GM06990 (cell line): ENCODE measurements at regions not wholly inside any gene's neighbourhood (a gene's known extent, or its start where the extent isn't known, plus 50 kb on each side); places are given as distances from the start of the nearest gene placed in this dataset.

Experiments used
- DNase-seq: peaks from one replicate; pipeline ENCODE4 v3.0.0-alpha.2; 2011; ENCODE audit not compliant: insufficient read length; ENCODE audit errors: extremely low read depth
- H3K27me3 ChIP-seq: replicated peaks from 2 replicates; pipeline ENCODE4 v1.6.0; 2011; ENCODE audit warnings: low read length; ENCODE audit not compliant: control insufficient read depth, insufficient read depth
- H3K36me3 ChIP-seq: 2 replicates; pipeline ENCODE4 v1.5.1; 2011; ENCODE audit warnings: low read length; ENCODE audit not compliant: control insufficient read depth, insufficient read depth
- H3K4me3 ChIP-seq: replicated peaks from 2 replicates; pipeline ENCODE4 v1.5.1; 2011; ENCODE audit warnings: low read depth, mild to moderate bottlenecking, control low read depth, low read length
- CTCF ChIP-seq: IDR thresholded peaks from 2 replicates; pipeline ENCODE4 v1.5.1; 2011; ENCODE audit warnings: low read length, control low read depth, mild to moderate bottlenecking, inconsistent platforms; ENCODE audit not compliant: insufficient read depth, poor library complexity, severe bottlenecking

DNA sequence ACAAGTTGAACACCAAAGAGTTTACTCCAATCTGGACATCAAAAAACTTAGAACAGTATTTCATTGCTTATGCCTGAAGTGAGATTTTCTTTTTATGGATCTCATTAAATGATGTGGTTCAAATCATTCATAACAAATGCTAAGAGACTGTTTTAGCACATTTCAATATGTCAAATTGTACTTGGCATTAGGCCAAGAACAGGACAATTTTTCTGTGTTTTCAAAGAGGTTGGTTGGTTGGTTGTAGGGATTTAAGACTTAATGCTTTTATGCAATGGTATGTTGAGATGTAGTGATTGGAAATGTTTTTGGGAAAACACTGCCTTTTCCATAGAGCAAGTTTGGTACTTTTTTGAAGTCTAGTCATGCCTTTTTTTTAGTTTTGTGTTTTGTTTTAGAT lies 510.4 kb downstream of the ZNF674 start:
- no peaks in the 10 kb centered on the region for H3K36me3 ChIP-seq
- no peak overlapping the region for H3K4me3 ChIP-seq
- no peaks in the 10 kb centered on the region for H3K27me3 ChIP-seq
- TF ChIP-seq CTCF = no peak
- DNase-seq = no peak

- Histone ChIP-seq H3K36me3 (no peaks in the 10 kb centered on the region), H3K27me3 (no peaks in the 10 kb centered on the region), H3K4me3 (no peak overlapping the region)
- DNase-seq = no peak
- no peak for TF ChIP-seq CTCF
These were observed 515.4 kb downstream of the ZNF674 start for GRCh38 chrX:46029777-46030176.

DNA sequence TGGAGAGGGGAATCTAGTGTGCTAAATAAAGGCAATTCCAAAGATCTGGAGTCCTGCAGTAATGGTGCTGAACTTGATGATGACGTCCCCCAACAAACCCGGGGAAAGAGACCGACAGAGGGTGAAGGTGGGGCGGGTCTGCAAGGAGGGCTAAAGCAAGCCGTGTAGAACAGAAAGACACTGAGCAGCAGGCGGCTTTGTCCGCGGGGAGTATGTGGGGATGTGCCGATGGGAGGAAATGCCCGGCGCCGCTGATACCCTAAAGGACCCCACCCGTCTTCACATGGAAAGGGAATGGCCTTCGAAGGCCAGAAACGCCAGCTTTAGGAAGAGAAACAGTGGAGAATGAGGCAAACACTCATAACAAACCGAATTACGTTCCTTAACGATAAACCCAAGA lies 528.9 kb downstream of the ZNF674 start:
- no peak for TF ChIP-seq CTCF
- Histone ChIP-seq H3K4me3 (no peak overlapping the region), H3K36me3 (no peaks in the 10 kb centered on the region), H3K27me3 (no peaks in the 10 kb centered on the region)
- DNase-seq = no peak

- Histone ChIP-seq H3K27me3 (no peaks in the 10 kb centered on the region), H3K36me3 (no peaks in the 10 kb centered on the region), H3K4me3 (no peak overlapping the region)
- no peak for DNase-seq
- TF ChIP-seq CTCF = no peak
These were observed 529.6 kb downstream of the ZNF674 start for GRCh38 chrX:46015653-46016052.

DNA sequence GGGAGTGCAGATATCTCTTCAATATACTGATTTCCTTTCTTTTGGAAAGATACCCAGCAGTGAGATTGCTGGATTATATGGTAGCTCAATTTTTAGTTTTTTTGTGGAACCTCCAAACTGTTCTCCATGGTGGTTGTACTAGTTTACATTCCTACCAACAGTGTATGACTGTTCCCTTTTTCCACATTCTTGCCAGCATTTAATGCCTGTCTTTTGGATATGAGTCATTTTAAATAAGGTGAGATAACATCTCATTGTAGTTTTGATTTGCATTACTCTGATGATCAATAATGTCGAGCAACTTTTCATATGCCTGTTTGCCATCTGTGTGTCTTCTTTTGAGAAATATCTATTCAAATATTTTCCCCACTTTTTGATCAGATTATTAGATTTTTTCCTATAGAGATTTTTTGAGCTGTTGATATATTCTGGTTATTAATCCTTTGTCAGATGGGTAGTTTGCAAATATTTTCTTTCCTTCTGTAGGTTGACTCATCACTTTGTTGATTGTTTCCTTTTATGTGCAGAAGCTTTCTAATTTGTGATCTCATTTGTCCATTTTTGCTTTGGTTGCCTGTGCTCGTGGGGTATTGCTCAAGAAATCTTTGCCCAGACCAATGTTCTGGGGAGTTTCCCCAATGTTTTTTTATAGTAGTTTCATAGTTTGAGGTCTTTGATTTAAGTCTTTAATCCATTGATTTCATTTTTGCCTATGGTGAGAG lies 552.7 kb downstream of the ZNF674 start:
- H3K36me3 ChIP-seq = no peaks in the 10 kb centered on the region
- no peak for DNase-seq
- H3K4me3 ChIP-seq = no peak overlapping the region
- no peaks in the 10 kb centered on the region for H3K27me3 ChIP-seq
- no peak for TF ChIP-seq CTCF

- TF ChIP-seq CTCF = no peak
- no peaks in the 10 kb centered on the region for H3K27me3 ChIP-seq
- H3K36me3 ChIP-seq = no peaks in the 10 kb centered on the region
- no peak overlapping the region for H3K4me3 ChIP-seq
- no peak for DNase-seq
These were observed 558.2 kb downstream of the ZNF674 start for GRCh38 chrX:45986971-45987370.
